HG03460 (cell line): ENCODE measurements at regions not wholly inside any gene's neighbourhood (a gene's known extent, or its start where the extent isn't known, plus 50 kb on each side); places are given as distances from the start of the nearest gene placed in this dataset.
A peak's percentile ranks its signal among the peaks of the same experiment; 100 is the strongest.
"Not testable (repeated sequence)": the region's sequence is repeated elsewhere in the genome, so short reads cannot be mapped to it uniquely, and the experiment has no call there.

ENCODE experiments used
- ATAC-seq: cut with Tn5 transposase; IDR thresholded peaks from one replicate; pipeline ENCODE4 v1.9.1; 2021; ENCODE audit not compliant: unreplicated experiment

GRCh38 chr4:154982187-154983047 is 201.3 kb downstream of the RBM46 start:
- peak; percentile 47 for ATAC-seq

- no peak for ATAC-seq
Observed at GRCh38 chr4:154983714-154984113, 202.6 kb downstream of the RBM46 start.

GRCh38 chr4:154984148-154984547 is 203.1 kb downstream of the RBM46 start:
- ATAC-seq: peak; percentile 83

GRCh38 chr4:154984616-154985015 is 203.5 kb downstream of the RBM46 start:
- no peak for ATAC-seq

- ATAC-seq: no peak
Observed at GRCh38 chr4:154985673-154986072, 204.6 kb downstream of the RBM46 start.

GRCh38 chr4:154988511-154988910 is 207.4 kb downstream of the RBM46 start:
- no peak for ATAC-seq

- ATAC-seq: no peak
Observed at GRCh38 chr4:154989511-154989910, 208.4 kb downstream of the RBM46 start.

GRCh38 chr4:154997866-154998265 is 210.6 kb upstream of the NPY2R start:
- ATAC-seq: not testable (repeated sequence)

- no peak for ATAC-seq
Observed at GRCh38 chr4:154998284-154998683, 210.2 kb upstream of the NPY2R start.

GRCh38 chr4:154998773-154999172 is 209.7 kb upstream of the NPY2R start:
- no peak for ATAC-seq

- ATAC-seq: no peak
Observed at GRCh38 chr4:154999950-155000578, 208.4 kb upstream of the NPY2R start.

GRCh38 chr4:155001251-155001650 is 207.2 kb upstream of the NPY2R start:
- ATAC-seq: no peak

GRCh38 chr4:155005395-155006090 is 202.9 kb upstream of the NPY2R start:
- ATAC-seq: no peak

GRCh38 chr4:155007660-155008176 is 200.7 kb upstream of the NPY2R start:
- no peak for ATAC-seq

- no peak for ATAC-seq
Observed at GRCh38 chr4:155008389-155008788, 200.0 kb upstream of the NPY2R start.

GRCh38 chr4:155009288-155009687 is 199.1 kb upstream of the NPY2R start:
- no peak for ATAC-seq

GRCh38 chr4:155010376-155010775 is 198.1 kb upstream of the NPY2R start:
- no peak for ATAC-seq

- ATAC-seq: no peak
Observed at GRCh38 chr4:155011163-155011780, 197.2 kb upstream of the NPY2R start.

- no peak for ATAC-seq
Observed at GRCh38 chr4:155012469-155012868, 196.0 kb upstream of the NPY2R start.

GRCh38 chr4:155017426-155017825 is 191.0 kb upstream of the NPY2R start:
- ATAC-seq: no peak
